ENCODE measurements at regions not wholly inside any gene's neighbourhood (a gene's known extent, or its start where the extent isn't known, plus 50 kb on each side); places are given as distances from the start of the nearest gene placed in this dataset.

DNA sequence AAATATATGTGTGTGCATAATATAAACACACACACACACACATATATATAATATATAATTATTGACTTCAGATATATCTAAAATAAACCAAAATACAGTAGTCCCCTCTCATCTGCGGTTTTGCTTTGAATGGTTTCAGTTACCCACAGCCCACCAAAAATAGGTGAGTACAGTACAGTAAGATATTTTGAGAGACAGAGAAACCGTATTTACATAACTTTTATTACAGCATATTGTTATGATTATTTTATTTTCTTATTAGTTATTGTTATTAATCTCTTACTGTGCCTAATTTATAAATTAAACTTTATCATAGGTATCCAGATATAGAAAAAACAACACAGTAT lies 564.2 kb downstream of the ACTL7B start:
- Mint-ChIP-seq H3K36me3 (ENCODE audit: insufficient read depth, unreplicated experiment) (no peaks in the 10 kb centered on the region), H3K4me3 (ENCODE audit: low read depth, unreplicated experiment) (no peak overlapping the region), H3K27me3 (ENCODE audit: unreplicated experiment) (no peaks in the 10 kb centered on the region), H3K27ac (ENCODE audit: unreplicated experiment) (no peak overlapping the region), H3K4me1 (ENCODE audit: low read depth, unreplicated experiment) (no peaks in the 10 kb centered on the region), H3K9me3 (ENCODE audit: low read depth, unreplicated experiment) (no peaks in the 10 kb centered on the region)
- intact Hi-C loops (cut with micrococcal nuclease; ENCODE audit: unreplicated experiment) = no loop called here
- TF ChIP-seq, protein P1, sequence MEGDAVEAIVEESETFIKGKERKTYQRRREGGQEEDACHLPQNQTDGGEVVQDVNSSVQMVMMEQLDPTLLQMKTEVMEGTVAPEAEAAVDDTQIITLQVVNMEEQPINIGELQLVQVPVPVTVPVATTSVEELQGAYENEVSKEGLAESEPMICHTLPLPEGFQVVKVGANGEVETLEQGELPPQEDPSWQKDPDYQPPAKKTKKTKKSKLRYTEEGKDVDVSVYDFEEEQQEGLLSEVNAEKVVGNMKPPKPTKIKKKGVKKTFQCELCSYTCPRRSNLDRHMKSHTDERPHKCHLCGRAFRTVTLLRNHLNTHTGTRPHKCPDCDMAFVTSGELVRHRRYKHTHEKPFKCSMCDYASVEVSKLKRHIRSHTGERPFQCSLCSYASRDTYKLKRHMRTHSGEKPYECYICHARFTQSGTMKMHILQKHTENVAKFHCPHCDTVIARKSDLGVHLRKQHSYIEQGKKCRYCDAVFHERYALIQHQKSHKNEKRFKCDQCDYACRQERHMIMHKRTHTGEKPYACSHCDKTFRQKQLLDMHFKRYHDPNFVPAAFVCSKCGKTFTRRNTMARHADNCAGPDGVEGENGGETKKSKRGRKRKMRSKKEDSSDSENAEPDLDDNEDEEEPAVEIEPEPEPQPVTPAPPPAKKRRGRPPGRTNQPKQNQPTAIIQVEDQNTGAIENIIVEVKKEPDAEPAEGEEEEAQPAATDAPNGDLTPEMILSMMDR (IDR thresholded peaks at IDR 0.05; ENCODE audit: unreplicated experiment) = no peak
- BruUV-seq (replicated peaks) = no TSS peak
- DNase-seq = no peak
- CTCF ChIA-PET = no interaction called here

DNA sequence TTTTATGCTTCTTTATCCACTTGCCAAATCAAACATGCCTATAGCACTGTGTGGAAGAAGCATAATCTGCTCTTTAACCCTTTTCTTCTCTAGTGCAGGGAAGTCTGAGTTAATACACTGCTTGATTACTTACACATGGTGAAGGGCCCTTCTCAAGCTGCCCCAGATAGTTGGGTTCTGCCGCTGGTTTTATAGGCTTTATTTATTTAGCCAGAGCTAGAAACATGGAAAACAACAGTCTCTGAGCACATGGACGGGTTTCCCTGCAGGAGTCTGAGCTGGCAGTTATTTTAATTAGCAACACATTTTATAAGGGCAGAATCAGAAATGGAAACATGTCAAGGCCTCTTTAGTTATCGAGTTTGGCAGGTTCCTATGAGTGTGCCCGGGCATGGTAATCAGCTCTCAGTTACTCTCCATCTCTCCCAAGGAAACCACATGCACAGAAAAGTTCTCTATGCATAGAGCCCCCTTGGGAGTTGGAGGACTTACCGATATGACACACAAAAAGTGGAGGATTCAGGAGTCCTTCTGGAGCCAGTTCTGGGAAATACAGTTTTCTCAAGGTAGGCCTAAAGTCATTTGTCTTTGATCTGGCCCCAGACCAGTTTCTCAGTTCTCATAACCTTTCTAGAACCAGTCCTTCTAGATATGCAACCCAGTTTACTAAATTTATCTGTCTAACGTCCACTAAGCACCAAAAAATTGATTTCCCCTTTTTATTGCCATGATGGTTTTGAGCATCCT lies 564.8 kb downstream of the ACTL7B start:
- no peak overlapping the region for H3K4me3 Mint-ChIP-seq (ENCODE audit: low read depth, unreplicated experiment)
- no TSS peak for BruUV-seq (replicated peaks)
- no peaks in the 10 kb centered on the region for H3K27me3 Mint-ChIP-seq (ENCODE audit: unreplicated experiment)
- H3K36me3 Mint-ChIP-seq (ENCODE audit: insufficient read depth, unreplicated experiment) = no peaks in the 10 kb centered on the region
- no peaks in the 10 kb centered on the region for H3K4me1 Mint-ChIP-seq (ENCODE audit: low read depth, unreplicated experiment)
- H3K27ac Mint-ChIP-seq (ENCODE audit: unreplicated experiment) = no peak overlapping the region
- TF ChIP-seq, protein P1 (IDR thresholded peaks at IDR 0.05; ENCODE audit: unreplicated experiment) = no peak
- no peak for DNase-seq
- CTCF ChIA-PET = no interaction called here
- H3K9me3 Mint-ChIP-seq (ENCODE audit: low read depth, unreplicated experiment) = no peaks in the 10 kb centered on the region
- intact Hi-C loops (cut with micrococcal nuclease; ENCODE audit: unreplicated experiment) = no loop called here

DNA sequence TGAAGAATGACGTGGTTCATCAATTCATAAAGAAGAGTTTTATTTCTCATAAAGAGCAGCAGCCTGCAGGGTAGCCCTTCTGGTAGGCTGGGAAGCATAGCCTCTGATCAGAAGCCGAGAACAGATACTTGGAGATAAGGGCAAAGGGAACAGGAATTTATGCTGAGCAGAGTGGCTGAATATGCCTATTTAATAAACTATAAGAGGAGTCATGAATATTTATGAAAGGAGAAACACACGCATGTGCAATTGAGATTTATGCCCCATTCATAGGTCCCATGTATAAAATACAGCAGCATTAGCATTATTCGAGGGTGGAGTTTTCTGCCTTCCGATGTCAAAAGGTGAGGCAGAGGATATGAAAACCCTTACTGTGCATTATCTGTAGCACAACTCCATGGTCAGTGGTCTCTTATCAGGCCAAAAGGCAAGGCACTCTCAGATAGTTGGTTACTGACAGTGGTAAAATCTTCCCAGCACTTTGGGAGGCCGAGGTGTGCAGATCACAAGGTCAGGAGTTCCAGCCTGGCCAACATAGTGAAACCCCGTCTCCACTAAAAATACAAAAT lies 569.1 kb downstream of the ACTL7B start:
- Mint-ChIP-seq H3K27me3 (ENCODE audit: unreplicated experiment) (no peaks in the 10 kb centered on the region), H3K4me3 (ENCODE audit: low read depth, unreplicated experiment) (no peak overlapping the region), H3K36me3 (ENCODE audit: insufficient read depth, unreplicated experiment) (no peaks in the 10 kb centered on the region), H3K27ac (ENCODE audit: unreplicated experiment) (no peak overlapping the region), H3K4me1 (ENCODE audit: low read depth, unreplicated experiment) (peaks cover 11% of the 10 kb centered on the region), H3K9me3 (ENCODE audit: low read depth, unreplicated experiment) (no peaks in the 10 kb centered on the region)
- no TSS peak for BruUV-seq (replicated peaks)
- no peak for DNase-seq
- TF ChIP-seq, protein P1 (IDR thresholded peaks at IDR 0.05; ENCODE audit: unreplicated experiment) = no peak
- CTCF ChIA-PET = no interaction called here
- intact Hi-C loops (cut with micrococcal nuclease; ENCODE audit: unreplicated experiment) = loop anchor here (10.0 kb wide), 1 partner anchor 478 kb away; no protein-coding TSS in a partner anchor

DNA sequence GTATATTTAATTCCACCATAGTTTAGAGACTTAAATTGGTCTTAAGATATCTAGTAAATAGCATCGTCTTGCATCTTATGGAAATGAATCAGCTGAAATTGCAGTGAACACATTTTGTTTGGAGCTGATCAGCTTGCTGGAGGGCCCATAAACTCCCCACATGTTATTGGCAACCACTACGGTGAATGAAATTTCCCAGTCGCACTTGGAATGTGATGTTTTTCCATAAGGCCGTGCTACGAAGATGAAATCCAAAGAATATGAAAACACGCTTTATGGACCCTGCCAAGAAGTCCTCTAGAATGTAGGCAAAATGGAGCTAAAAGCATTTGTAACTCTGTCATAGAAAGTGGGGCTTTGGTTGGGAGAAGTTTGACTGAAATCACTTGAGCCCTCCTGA lies 572.1 kb downstream of the ACTL7B start:
- intact Hi-C loops (cut with micrococcal nuclease; ENCODE audit: unreplicated experiment) = loop anchor here (10.0 kb wide), 1 partner anchor 481 kb away; no protein-coding TSS in a partner anchor
- BruUV-seq (replicated peaks) = no TSS peak

More for the DNA sequence above, 572.1 kb downstream of the ACTL7B start:
- no peak overlapping the region for H3K27ac Mint-ChIP-seq (ENCODE audit: unreplicated experiment)
- H3K36me3 Mint-ChIP-seq (ENCODE audit: insufficient read depth, unreplicated experiment) = no peaks in the 10 kb centered on the region
- no peak overlapping the region for H3K4me3 Mint-ChIP-seq (ENCODE audit: low read depth, unreplicated experiment)
- no peaks in the 10 kb centered on the region for H3K27me3 Mint-ChIP-seq (ENCODE audit: unreplicated experiment)
- CTCF ChIA-PET = no interaction called here
- DNase-seq = no peak
- TF ChIP-seq, protein P1 (IDR thresholded peaks at IDR 0.05; ENCODE audit: unreplicated experiment) = no peak
- H3K4me1 Mint-ChIP-seq (ENCODE audit: low read depth, unreplicated experiment) = peaks cover 11% of the 10 kb centered on the region
- H3K9me3 Mint-ChIP-seq (ENCODE audit: low read depth, unreplicated experiment) = no peaks in the 10 kb centered on the region
